Left forelimb (tissue), 1 donor: ENCODE measurements at regions not wholly inside any gene's neighbourhood (a gene's known extent, or its start where the extent isn't known, plus 50 kb on each side); places are given as distances from the start of the nearest gene placed in this dataset.
"Not testable (repeated sequence)": the region's sequence is repeated elsewhere in the genome, so short reads cannot be mapped to it uniquely, and the experiment has no call there.

ENCODE experiments used
- DNase-seq: peaks from one replicate; pipeline ENCODE4 v3.0.0-alpha.2; 2018; ENCODE audit warnings: low spot score

DNA sequence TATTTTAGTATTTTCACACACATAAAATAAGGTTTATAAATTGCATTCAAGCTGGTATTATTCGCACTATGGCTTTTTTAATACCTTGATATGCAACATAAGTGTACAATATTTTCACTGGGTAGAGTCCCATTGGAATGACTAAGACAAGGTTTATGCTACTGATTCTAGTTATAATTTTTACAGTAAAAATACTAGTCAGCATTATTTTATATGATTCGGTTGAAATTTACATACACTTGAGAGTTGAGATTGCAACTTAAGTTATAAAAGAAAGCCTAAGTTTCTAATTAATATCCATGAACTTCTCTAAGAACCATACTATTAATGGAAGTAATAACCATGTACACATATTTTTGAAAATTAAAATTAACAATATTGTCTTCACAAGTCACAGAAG lies 723.9 kb upstream of the NR2F2 start:
- DNase-seq: no peak

- no peak for DNase-seq
Observed at GRCh38 chr15:95608371-95608770, 722.1 kb upstream of the NR2F2 start.

GRCh38 chr15:95609096-95609495 lies 721.4 kb upstream of the NR2F2 start:
- no peak for DNase-seq

- no peak for DNase-seq
Observed at GRCh38 chr15:95610945-95611344, 719.6 kb upstream of the NR2F2 start.

DNA sequence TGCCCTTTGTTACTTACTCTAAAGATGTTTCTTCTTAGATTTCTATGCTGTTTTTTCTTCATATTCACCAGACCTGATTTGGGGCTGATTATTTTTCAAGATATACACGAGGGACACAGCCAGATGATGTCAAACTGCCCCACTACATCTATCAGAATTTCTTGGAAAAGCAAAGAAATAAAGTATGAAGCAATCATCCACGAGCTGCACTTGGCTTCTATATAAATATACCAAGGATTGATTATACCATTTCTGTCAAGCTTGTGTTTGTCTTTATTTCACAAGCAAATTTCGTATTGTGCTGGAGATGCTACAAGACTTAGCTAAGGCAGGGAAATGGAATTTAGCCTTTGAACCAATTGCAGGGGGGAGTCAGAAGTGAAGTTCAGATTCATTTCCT lies 715.1 kb upstream of the NR2F2 start:
- DNase-seq: no peak

GRCh38 chr15:95616306-95616705 lies 714.2 kb upstream of the NR2F2 start:
- DNase-seq: no peak

- no peak for DNase-seq
Observed at GRCh38 chr15:95620934-95621579, 709.4 kb upstream of the NR2F2 start.

- DNase-seq: no peak
Observed at GRCh38 chr15:95622843-95623242, 707.7 kb upstream of the NR2F2 start.

- DNase-seq: no peak
Observed at GRCh38 chr15:95624100-95624499, 706.4 kb upstream of the NR2F2 start.

GRCh38 chr15:95624616-95625361 lies 705.7 kb upstream of the NR2F2 start:
- DNase-seq: no peak

DNA sequence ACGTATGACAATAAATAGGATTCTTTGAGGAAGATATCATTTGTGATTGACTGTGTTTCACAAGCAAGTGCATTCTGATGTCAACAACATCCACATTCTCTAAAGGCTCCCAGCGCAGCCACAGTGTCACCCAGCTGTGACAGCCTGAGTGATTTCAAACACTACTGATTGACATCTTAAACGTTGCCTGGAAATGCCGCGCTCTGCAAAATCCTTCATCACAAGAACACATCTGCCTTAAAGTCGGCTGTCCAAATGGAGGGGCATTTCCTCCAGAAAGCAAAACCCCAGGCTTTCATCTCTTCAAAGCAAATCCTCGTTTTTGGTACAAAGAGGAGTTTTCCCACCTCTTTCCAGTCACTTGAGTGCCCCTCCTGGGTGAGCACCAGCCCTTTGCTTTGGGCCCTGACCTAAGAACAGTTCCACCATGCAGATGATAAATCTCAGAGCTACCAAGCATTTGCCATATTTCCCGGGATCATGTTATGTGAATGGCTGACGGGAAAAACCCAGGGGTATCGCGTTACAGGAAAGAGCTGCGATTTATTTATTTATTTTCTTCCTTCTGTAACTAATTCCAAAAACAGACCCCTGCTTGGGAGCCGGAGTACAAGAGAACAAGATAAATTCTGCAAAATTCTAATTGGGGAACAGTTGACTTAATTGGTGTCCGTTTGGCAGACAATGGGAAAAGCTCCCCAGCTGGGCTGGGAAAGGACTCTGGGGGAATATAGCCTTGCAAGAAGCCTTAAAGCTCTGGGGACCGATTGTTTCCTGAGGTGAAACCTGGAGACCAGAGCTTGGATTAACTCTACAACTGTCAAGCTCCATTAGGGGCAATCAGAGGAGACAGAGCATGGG lies 703.8 kb upstream of the NR2F2 start:
- no peak for DNase-seq

DNA sequence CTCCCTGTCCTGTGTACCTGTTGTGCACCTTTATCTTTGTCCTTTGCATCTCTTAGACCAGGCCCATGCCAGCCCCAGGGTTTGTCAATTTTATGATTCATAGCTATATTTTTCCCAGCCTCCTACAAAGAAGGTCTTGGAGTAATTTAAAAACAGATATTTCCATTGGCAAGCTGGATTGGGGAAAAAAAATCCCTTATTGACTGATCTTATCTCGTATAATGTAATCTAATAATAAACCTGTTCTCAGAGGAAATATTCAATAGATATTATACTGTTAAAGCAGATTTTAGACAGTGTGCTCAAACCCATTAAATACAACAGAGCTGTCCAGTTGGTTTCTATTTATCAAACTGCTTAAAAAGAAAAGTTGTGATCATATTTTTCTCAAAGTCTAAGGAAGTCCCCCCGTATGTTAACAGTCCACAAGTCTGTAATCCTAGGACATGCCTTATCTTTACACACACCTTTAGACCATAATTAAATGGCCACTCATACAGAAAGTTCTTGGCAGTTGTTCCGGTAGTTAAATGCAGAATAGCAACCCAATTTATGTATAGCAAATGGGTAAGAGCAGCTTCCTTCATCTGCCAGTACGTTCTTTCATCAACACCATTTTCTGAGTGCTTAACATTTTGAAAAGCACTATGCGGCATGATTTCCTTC lies 700.9 kb upstream of the NR2F2 start:
- no peak for DNase-seq

- DNase-seq: no peak
Observed at GRCh38 chr15:95630683-95631082, 699.8 kb upstream of the NR2F2 start.

DNA sequence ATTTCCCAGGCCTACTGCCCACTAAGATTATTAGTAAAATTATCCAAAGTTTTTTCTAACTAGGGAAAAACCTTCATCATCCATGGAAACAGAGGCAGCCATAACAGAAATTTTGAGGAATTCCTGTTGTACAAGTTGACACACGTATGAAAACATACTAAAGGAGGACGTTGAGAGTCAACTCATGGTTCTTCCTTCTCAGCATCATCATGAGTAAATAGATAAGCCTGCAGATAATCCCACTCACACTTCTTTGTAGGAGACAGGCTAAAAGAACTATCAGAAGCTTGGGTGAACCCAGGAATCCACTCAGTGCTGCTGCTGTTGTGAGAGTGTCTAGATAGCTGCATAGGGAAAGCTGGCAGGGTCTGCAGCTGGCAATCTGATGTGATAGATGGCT lies 694.8 kb upstream of the NR2F2 start:
- no peak for DNase-seq

- no peak for DNase-seq
Observed at GRCh38 chr15:95636107-95636506, 694.4 kb upstream of the NR2F2 start.

DNA sequence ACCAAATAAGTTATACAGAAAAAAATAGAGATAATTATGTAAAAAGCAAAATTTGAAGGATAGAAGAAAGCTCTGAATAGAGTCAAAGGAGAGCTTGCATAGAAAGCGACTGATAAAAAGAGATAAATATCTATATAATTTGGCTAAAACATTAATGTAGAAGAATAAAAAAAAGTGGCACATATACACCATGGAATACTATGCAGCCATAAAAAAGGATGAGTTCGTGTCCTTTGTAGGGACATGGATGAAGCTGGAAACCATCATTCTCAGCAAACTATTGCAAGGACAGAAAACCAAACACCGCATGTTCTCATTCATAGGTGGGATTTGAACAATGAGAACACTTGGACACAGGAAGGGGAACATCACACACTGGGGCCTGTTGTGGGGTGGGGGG lies 693.3 kb upstream of the NR2F2 start:
- not testable (repeated sequence) for DNase-seq

DNA sequence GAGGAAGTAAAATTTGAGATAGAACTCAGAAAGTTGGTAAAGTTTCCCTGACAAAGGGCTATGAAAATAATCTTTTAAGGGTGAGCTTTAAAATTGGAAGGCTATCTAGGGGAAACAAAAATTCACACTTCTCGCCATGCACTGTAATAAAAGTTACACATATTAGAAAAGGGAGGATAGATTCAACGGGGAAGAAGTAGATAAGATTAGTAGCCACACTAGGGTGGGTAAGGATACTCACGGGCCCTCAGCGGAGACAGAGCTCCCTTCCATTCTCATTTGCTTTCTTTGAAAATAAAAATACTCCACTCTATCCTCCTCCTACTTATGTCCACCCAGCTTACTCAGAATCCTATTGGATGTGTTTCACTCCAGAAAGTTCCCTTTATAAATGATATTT lies 691.3 kb upstream of the NR2F2 start:
- no peak for DNase-seq

GRCh38 chr15:95644100-95644875 lies 686.2 kb upstream of the NR2F2 start:
- no peak for DNase-seq

- no peak for DNase-seq
Observed at GRCh38 chr15:95645791-95646338, 684.6 kb upstream of the NR2F2 start.

GRCh38 chr15:95646484-95647273 lies 683.8 kb upstream of the NR2F2 start:
- DNase-seq: no peak
